ENCODE measurements at regions not wholly inside any gene's neighbourhood (a gene's known extent, or its start where the extent isn't known, plus 50 kb on each side); places are given as distances from the start of the nearest gene placed in this dataset.

DNA sequence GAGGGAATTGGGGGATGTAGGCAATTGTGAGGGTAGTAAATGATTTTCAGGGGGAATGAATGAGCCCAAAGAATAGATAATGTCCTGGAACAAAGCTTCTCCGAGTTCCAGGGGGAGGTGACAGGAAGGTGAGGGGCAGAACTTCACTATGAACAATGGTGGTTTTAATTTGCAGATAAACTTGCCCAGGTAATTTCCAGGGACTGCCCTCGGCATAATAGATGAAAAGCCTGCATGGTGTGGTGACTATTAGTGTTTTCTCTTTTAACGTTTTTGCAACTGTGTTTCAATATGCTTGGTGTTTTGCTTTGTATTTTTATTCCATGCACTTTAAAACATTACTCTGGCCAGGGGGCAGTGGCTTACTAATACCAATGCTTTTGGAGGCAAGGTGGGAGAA is 325.2 kb upstream of the RGS6 start:
- 80% methylated on average over 3 of the region's 3 CpGs for WGBS
- H3K4me1 ChIP-seq (ENCODE audit: insufficient read depth, low read length): peaks cover 11% of the 10 kb centered on the region; the same call in 1 of the 2 replicates
- H3K9me3 ChIP-seq (ENCODE audit: insufficient read depth, low read depth, low read length): no peaks in the 10 kb centered on the region
- H3K36me3 ChIP-seq (ENCODE audit: insufficient read depth, low read length): no peaks in the 10 kb centered on the region
- H3K27me3 ChIP-seq (ENCODE audit: insufficient read depth, low read length): no peaks in the 10 kb centered on the region
- peak overlapping the region; percentile 12; the same call in 1 of the 2 replicates for H3K27ac ChIP-seq (ENCODE audit: low read depth, low read length)
- no peak overlapping the region for H3K4me3 ChIP-seq (ENCODE audit: low read length)
- H3K9ac ChIP-seq (ENCODE audit: low read depth, low read length): no peak overlapping the region

DNA sequence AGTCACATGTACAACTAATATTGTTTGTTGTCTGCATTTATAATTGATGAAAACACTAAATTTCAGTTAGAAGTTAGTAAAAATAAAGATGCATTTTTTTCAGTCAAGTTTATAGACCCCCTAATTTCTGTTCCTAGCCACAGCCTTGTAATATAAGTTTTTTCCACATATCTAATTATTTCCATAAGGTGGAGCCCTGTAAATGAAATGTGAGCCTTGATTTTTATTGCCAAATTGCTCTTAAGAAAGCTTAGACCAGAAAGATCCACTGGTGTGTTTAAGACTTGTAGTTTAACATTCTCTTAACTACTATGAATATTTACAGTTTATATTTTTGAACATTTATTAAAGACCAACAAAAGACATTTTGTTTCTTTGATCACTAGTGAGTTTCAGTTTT is 322.1 kb upstream of the RGS6 start:
- H3K4me1 ChIP-seq (ENCODE audit: insufficient read depth, low read length): peaks cover 11% of the 10 kb centered on the region; the same call in 1 of the 2 replicates
- no peaks in the 10 kb centered on the region for H3K9me3 ChIP-seq (ENCODE audit: insufficient read depth, low read depth, low read length)
- H3K27me3 ChIP-seq (ENCODE audit: insufficient read depth, low read length): no peaks in the 10 kb centered on the region
- H3K36me3 ChIP-seq (ENCODE audit: insufficient read depth, low read length): no peaks in the 10 kb centered on the region
- H3K9ac ChIP-seq (ENCODE audit: low read depth, low read length): no peak overlapping the region
- no peak overlapping the region for H3K4me3 ChIP-seq (ENCODE audit: low read length)
- no peak overlapping the region for H3K27ac ChIP-seq (ENCODE audit: low read depth, low read length)

DNA sequence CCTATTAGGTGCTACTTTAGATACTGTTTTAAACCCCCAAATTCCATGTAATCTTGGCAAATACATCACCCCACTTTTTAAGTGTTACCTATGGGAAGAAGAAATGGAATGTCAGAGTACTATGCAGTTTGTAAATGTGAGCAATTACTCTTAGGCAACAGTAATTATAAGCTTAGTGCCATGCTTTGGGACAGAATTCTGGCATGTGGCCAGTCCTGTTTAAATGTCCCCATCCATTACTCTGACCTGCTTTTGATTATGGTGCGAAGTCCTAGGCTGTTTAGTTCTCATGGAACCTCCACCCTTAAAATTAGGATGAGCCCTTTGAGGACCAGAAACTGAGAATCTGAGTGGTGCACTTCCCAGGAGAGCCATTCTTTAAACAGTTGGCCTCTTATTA is 321.4 kb upstream of the RGS6 start:
- Histone ChIP-seq H3K27me3 (ENCODE audit: insufficient read depth, low read length) (no peaks in the 10 kb centered on the region), H3K27ac (ENCODE audit: low read depth, low read length) (no peak overlapping the region), H3K4me3 (ENCODE audit: low read length) (no peak overlapping the region), H3K9me3 (ENCODE audit: insufficient read depth, low read depth, low read length) (no peaks in the 10 kb centered on the region), H3K4me1 (ENCODE audit: insufficient read depth, low read length) (peaks cover 11% of the 10 kb centered on the region; the same call in 1 of the 2 replicates), H3K36me3 (ENCODE audit: insufficient read depth, low read length) (no peaks in the 10 kb centered on the region), H3K9ac (ENCODE audit: low read depth, low read length) (no peak overlapping the region)
- 90% methylated on average over 1 of the region's 1 CpG for WGBS

GRCh38 chr14:71613168-71613567 is 319.1 kb upstream of the RGS6 start:
- no CpG with 5 or more reads among the region's 1 CpG for WGBS
- H3K27me3 ChIP-seq (ENCODE audit: insufficient read depth, low read length): no peaks in the 10 kb centered on the region
- no peaks in the 10 kb centered on the region for H3K36me3 ChIP-seq (ENCODE audit: insufficient read depth, low read length)
- H3K4me1 ChIP-seq (ENCODE audit: insufficient read depth, low read length): peaks cover 6% of the 10 kb centered on the region; the same call in 1 of the 2 replicates
- H3K9ac ChIP-seq (ENCODE audit: low read depth, low read length): no peak overlapping the region
- H3K27ac ChIP-seq (ENCODE audit: low read depth, low read length): no peak overlapping the region
- no peak overlapping the region for H3K4me3 ChIP-seq (ENCODE audit: low read length)
- H3K9me3 ChIP-seq (ENCODE audit: insufficient read depth, low read depth, low read length): no peaks in the 10 kb centered on the region

DNA sequence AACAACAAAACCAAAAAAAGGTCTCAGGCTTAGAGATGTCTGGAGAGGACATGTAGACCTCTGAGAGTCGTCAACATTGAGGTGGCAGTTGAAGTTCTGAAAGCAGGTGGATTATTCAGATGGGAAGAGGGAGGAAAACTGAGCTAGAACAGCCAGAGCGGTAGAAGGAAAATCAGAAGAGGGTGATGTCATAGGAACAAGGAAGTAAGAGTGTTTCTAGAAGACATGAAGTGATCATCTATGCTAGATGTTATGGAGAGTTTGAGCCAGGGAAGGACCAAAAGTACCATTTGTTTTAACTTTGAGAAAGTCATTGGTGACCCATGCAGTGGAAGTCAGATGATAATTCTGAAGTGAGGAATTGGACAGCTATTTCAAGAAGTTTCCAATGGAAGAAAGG is 316.2 kb upstream of the RGS6 start:
- Histone ChIP-seq H3K36me3 (ENCODE audit: insufficient read depth, low read length) (peaks cover 16% of the 10 kb centered on the region), H3K4me1 (ENCODE audit: insufficient read depth, low read length) (peaks cover 9% of the 10 kb centered on the region; the same call in 1 of the 2 replicates), H3K27ac (ENCODE audit: low read depth, low read length) (no peak overlapping the region), H3K9ac (ENCODE audit: low read depth, low read length) (no peak overlapping the region), H3K9me3 (ENCODE audit: insufficient read depth, low read depth, low read length) (no peaks in the 10 kb centered on the region), H3K27me3 (ENCODE audit: insufficient read depth, low read length) (no peaks in the 10 kb centered on the region), H3K4me3 (ENCODE audit: low read length) (no peak overlapping the region)
- WGBS: 96% methylated on average over 2 of the region's 2 CpGs

GRCh38 chr14:71618047-71618446 is 314.2 kb upstream of the RGS6 start:
- H3K27me3 ChIP-seq (ENCODE audit: insufficient read depth, low read length): no peaks in the 10 kb centered on the region
- H3K27ac ChIP-seq (ENCODE audit: low read depth, low read length): no peak overlapping the region
- H3K9ac ChIP-seq (ENCODE audit: low read depth, low read length): no peak overlapping the region
- H3K9me3 ChIP-seq (ENCODE audit: insufficient read depth, low read depth, low read length): no peaks in the 10 kb centered on the region
- H3K4me3 ChIP-seq (ENCODE audit: low read length): no peak overlapping the region
- H3K36me3 ChIP-seq (ENCODE audit: insufficient read depth, low read length): peaks cover 19% of the 10 kb centered on the region
- H3K4me1 ChIP-seq (ENCODE audit: insufficient read depth, low read length): peaks cover 13% of the 10 kb centered on the region; the same call in 1 of the 2 replicates
- 84% methylated on average over 3 of the region's 3 CpGs for WGBS

DNA sequence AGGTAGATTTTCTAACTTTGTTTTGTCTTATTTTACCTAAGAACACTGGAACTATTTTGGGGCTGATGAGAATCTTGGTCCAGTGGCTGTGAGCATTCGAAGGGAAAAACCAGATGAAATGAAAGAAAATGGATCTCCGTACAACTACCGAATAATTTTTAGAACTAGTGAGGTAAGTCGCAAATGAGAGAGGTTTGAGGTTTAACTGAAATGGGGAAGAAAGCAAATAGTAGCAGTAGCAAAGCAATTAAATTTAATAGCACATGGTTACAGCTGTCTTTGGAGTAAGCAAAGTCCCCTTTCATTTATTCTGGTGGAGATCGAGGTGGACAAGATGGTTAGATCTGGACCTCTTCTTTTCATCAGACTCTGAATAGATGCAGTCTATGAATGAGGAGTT is 313.5 kb upstream of the RGS6 start:
- no peak overlapping the region for H3K4me3 ChIP-seq (ENCODE audit: low read length)

GRCh38 chr14:71619472-71619871 is 312.8 kb upstream of the RGS6 start:
- H3K9ac ChIP-seq (ENCODE audit: low read depth, low read length): no peak overlapping the region
- no peaks in the 10 kb centered on the region for H3K27me3 ChIP-seq (ENCODE audit: insufficient read depth, low read length)
- no peak overlapping the region for H3K4me3 ChIP-seq (ENCODE audit: low read length)
- peaks cover 26% of the 10 kb centered on the region for H3K36me3 ChIP-seq (ENCODE audit: insufficient read depth, low read length)
- 96% methylated on average over 2 of the region's 3 CpGs for WGBS
- no peaks in the 10 kb centered on the region for H3K9me3 ChIP-seq (ENCODE audit: insufficient read depth, low read depth, low read length)
- peaks cover 13% of the 10 kb centered on the region; the same call in 1 of the 2 replicates for H3K4me1 ChIP-seq (ENCODE audit: insufficient read depth, low read length)
- H3K27ac ChIP-seq (ENCODE audit: low read depth, low read length): no peak overlapping the region

More for the DNA sequence above, 313.5 kb upstream of the RGS6 start:
- H3K4me1 ChIP-seq (ENCODE audit: insufficient read depth, low read length): peaks cover 13% of the 10 kb centered on the region; the same call in 1 of the 2 replicates
- no peak overlapping the region for H3K9ac ChIP-seq (ENCODE audit: low read depth, low read length)
- H3K36me3 ChIP-seq (ENCODE audit: insufficient read depth, low read length): peaks cover 19% of the 10 kb centered on the region
- no peaks in the 10 kb centered on the region for H3K27me3 ChIP-seq (ENCODE audit: insufficient read depth, low read length)
- no peaks in the 10 kb centered on the region for H3K9me3 ChIP-seq (ENCODE audit: insufficient read depth, low read depth, low read length)
- H3K27ac ChIP-seq (ENCODE audit: low read depth, low read length): no peak overlapping the region
- 98% methylated on average over 5 of the region's 5 CpGs for WGBS

- Histone ChIP-seq H3K4me1 (ENCODE audit: insufficient read depth, low read length) (peaks cover 13% of the 10 kb centered on the region; the same call in 1 of the 2 replicates), H3K27me3 (ENCODE audit: insufficient read depth, low read length) (no peaks in the 10 kb centered on the region), H3K9ac (ENCODE audit: low read depth, low read length) (no peak overlapping the region), H3K36me3 (ENCODE audit: insufficient read depth, low read length) (peaks cover 31% of the 10 kb centered on the region), H3K4me3 (ENCODE audit: low read length) (no peak overlapping the region), H3K9me3 (ENCODE audit: insufficient read depth, low read depth, low read length) (no peaks in the 10 kb centered on the region), H3K27ac (ENCODE audit: low read depth, low read length) (no peak overlapping the region)
- 89% methylated on average over 2 of the region's 2 CpGs for WGBS
Observed at GRCh38 chr14:71620401-71620800, 311.8 kb upstream of the RGS6 start.

GRCh38 chr14:71621276-71621675 is 311.0 kb upstream of the RGS6 start:
- H3K9me3 ChIP-seq (ENCODE audit: insufficient read depth, low read depth, low read length): no peaks in the 10 kb centered on the region
- peaks cover 34% of the 10 kb centered on the region for H3K36me3 ChIP-seq (ENCODE audit: insufficient read depth, low read length)
- no peaks in the 10 kb centered on the region for H3K27me3 ChIP-seq (ENCODE audit: insufficient read depth, low read length)
- H3K4me3 ChIP-seq (ENCODE audit: low read length): no peak overlapping the region
- no peak overlapping the region for H3K27ac ChIP-seq (ENCODE audit: low read depth, low read length)
- peaks cover 13% of the 10 kb centered on the region; the same call in 1 of the 2 replicates for H3K4me1 ChIP-seq (ENCODE audit: insufficient read depth, low read length)
- WGBS: 86% methylated on average over 4 of the region's 4 CpGs
- H3K9ac ChIP-seq (ENCODE audit: low read depth, low read length): no peak overlapping the region

DNA sequence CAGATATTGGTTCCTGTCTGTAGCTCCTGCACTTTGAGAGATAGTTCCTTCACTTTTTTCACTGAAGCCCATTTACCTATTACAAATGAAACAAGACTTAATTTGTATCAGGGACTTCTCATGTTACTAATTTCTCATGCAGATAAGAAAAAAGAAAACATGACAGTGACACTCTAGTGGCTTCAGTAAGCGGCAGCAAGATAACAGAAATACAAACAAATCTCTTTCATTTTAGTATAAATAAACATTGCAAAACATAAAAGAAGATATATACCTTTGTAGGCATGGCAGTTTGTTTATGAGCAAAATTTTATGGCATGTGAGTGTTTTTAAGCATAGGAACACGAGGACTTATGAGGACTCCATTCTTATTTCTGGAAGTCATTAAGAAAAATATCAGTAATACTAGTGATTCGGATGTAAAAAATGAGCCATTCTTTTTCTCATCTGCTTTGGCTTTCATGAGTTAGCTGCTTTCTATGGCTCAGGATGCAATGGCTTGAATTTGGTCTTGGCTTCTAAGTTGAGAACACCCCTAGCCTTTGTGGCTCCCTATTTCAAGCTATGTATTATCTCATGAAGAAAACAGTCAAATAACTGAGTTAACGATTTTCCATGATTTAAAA is 310.1 kb upstream of the RGS6 start:
- peaks cover 34% of the 10 kb centered on the region for H3K36me3 ChIP-seq (ENCODE audit: insufficient read depth, low read length)
- H3K27me3 ChIP-seq (ENCODE audit: insufficient read depth, low read length): no peaks in the 10 kb centered on the region
- H3K4me1 ChIP-seq (ENCODE audit: insufficient read depth, low read length): peaks cover 8% of the 10 kb centered on the region; the same call in 1 of the 2 replicates
- no peak overlapping the region for H3K4me3 ChIP-seq (ENCODE audit: low read length)
- 94% methylated on average over 2 of the region's 4 CpGs for WGBS
- H3K9me3 ChIP-seq (ENCODE audit: insufficient read depth, low read depth, low read length): no peaks in the 10 kb centered on the region
- H3K9ac ChIP-seq (ENCODE audit: low read depth, low read length): no peak overlapping the region
- H3K27ac ChIP-seq (ENCODE audit: low read depth, low read length): no peak overlapping the region

DNA sequence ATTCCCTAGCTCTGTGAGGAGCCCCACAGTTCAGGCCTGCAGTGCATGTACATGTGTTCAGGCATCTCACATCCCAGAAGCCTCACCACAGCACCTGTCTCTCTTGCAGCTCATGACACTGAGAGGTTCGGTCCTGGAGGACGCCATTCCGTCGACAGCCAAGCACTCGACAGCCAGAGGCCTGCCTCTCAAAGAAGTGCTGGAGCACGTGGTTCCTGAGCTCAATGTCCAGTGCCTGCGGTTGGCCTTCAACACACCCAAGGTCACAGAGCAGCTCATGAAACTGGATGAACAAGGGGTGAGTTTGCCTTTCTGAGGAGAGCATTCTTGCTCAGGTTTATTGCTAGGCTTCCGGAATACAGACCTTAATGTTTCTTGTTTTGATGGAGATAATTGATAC is 308.3 kb upstream of the RGS6 start:
- H3K4me3 ChIP-seq (ENCODE audit: low read length): no peak overlapping the region
- no peak overlapping the region for H3K27ac ChIP-seq (ENCODE audit: low read depth, low read length)
- no peaks in the 10 kb centered on the region for H3K27me3 ChIP-seq (ENCODE audit: insufficient read depth, low read length)
- H3K9ac ChIP-seq (ENCODE audit: low read depth, low read length): no peak overlapping the region
- WGBS: 93% methylated on average over 8 of the region's 8 CpGs
- H3K36me3 ChIP-seq (ENCODE audit: insufficient read depth, low read length): peaks cover 31% of the 10 kb centered on the region
- H3K4me1 ChIP-seq (ENCODE audit: insufficient read depth, low read length): peaks cover 8% of the 10 kb centered on the region; the same call in 1 of the 2 replicates
- no peaks in the 10 kb centered on the region for H3K9me3 ChIP-seq (ENCODE audit: insufficient read depth, low read depth, low read length)
